K562 (cell line): ENCODE measurements at regions not wholly inside any gene's neighbourhood (a gene's known extent, or its start where the extent isn't known, plus 50 kb on each side); places are given as distances from the start of the nearest gene placed in this dataset.

ENCODE experiments used
- ATAC-seq: fragments of 200-7000 bp; cut with Tn5 transposase; 3 replicates; pipeline ENCODE4 v1.9.1; 2020; ENCODE audit warnings: moderate library complexity
- BruUV-seq: library from RNA; stranded (reverse); fragments of 400-500 nt; replicated peaks from 2 replicates; lab custom pipeline; 2021; lab: Mats Ljungman, UMichigan
- CTCF ChIA-PET: fragments of 300-600 bp; formaldehyde crosslinking; extraction: SDS; loops from one replicate; lab custom pipeline; 2021; ENCODE audit warnings: low intra/inter-chr PET ratio; lab: Yijun Ruan, JAX
- POLR2A ChIA-PET: fragments of 300-600, 350-650 bp; sonication (Branson Sonifier 250); formaldehyde crosslinking; extraction: SDS; loops from one replicate; lab custom pipeline; 2021; ENCODE audit warnings: antibody characterized with exemption, inconsistent platforms; lab: Yijun Ruan, JAX
- DNase-seq, 4 experiments: peaks; one replicate each; pipeline versions ENCODE4 v3.0.0 to v3.0.0-alpha.2; 2011 to 2018; ENCODE audit warnings: low spot score in 3 of 4, mixed read lengths in 3 of 4; ENCODE audit errors: extremely low read depth in 1 of 4
- FAIRE-seq: peaks from 2 replicates; lab custom pipeline; 2011; peaks lifted over from hg19 to GRCh38; lab: Jason Lieb, UNC
- H2AFZ ChIP-seq: 2 replicates; pipeline ENCODE4 v1.6.0; 2011; ENCODE audit warnings: low read depth, low read length, control low read depth, inconsistent platforms
- H3K27ac ChIP-seq: fragments of 200-600 bp; 3 replicates; pipeline ENCODE4 v1.8.0; 2011; ENCODE audit warnings: low read depth, mild to moderate bottlenecking, control low read depth, inconsistent platforms, low read length, moderate library complexity, mixed read lengths; ENCODE audit errors: extremely low read depth
- H3K27me3 ChIP-seq, 2 experiments: fragments of 300-600 bp in 1 of 2; 2 replicates in 1 of 2; 3 replicates in 1 of 2; pipeline versions ENCODE4 v1.6.0 to v1.8.0; 2011; ENCODE audit warnings: inconsistent platforms in 2 of 2, low read length in 2 of 2, mild to moderate bottlenecking in 1 of 2, mixed read lengths in 1 of 2, moderate library complexity in 1 of 2; ENCODE audit not compliant: control insufficient read depth in 2 of 2, insufficient read depth in 2 of 2
- H3K36me3 ChIP-seq: fragments of 300-600 bp; 3 replicates; pipeline ENCODE4 v1.8.0; 2011; ENCODE audit warnings: mild to moderate bottlenecking, low read length, inconsistent platforms; ENCODE audit not compliant: control insufficient read depth, insufficient read depth
- H3K4me1 ChIP-seq, 2 experiments: fragments of 200-600 bp in 1 of 2; replicated peaks in 1 of 2; 2 replicates in 1 of 2; 3 replicates in 1 of 2; pipeline versions ENCODE4 v1.5.1 to v1.8.0; 2011; ENCODE audit warnings: inconsistent platforms in 2 of 2, low read length in 2 of 2, mild to moderate bottlenecking in 1 of 2, mixed read lengths in 1 of 2, moderate library complexity in 1 of 2; ENCODE audit not compliant: control insufficient read depth in 2 of 2, insufficient read depth in 2 of 2
- H3K4me2 ChIP-seq: 2 replicates; pipeline ENCODE4 v1.6.1; 2011; ENCODE audit warnings: low read length, control low read depth, inconsistent platforms, mixed read lengths; ENCODE audit not compliant: insufficient read depth
- H3K4me3 ChIP-seq: fragments of 200-600 bp; sonication (generic), shearing (Covaris generic); 2 replicates; pipeline ENCODE4 v1.5.1; 2016; ENCODE audit warnings: control low read depth, inconsistent platforms
- H3K79me2 ChIP-seq: fragments of 200-600 bp; 3 replicates; pipeline ENCODE4 v1.8.0; 2011; ENCODE audit warnings: low read length, inconsistent platforms; ENCODE audit not compliant: control insufficient read depth, insufficient read depth
- H3K9ac ChIP-seq, 2 experiments: 2 replicates each; pipeline versions ENCODE4 v1.6.0 to v1.6.1; 2011; ENCODE audit warnings: low read depth in 2 of 2, low read length in 2 of 2, control low read depth in 1 of 2, inconsistent platforms in 1 of 2, mild to moderate bottlenecking in 1 of 2, mixed read lengths in 1 of 2; ENCODE audit not compliant: insufficient read depth in 1 of 2
- H3K9me1 ChIP-seq: one replicate; pipeline ENCODE4 v1.6.0; 2011; ENCODE audit warnings: inconsistent platforms, mild to moderate bottlenecking, low read length, moderate library complexity; ENCODE audit not compliant: control insufficient read depth, insufficient read depth
- H3K9me3 ChIP-seq: replicated peaks from 2 replicates; pipeline ENCODE4 v1.5.1; 2011; ENCODE audit warnings: low read depth, low read length, inconsistent platforms; ENCODE audit not compliant: control insufficient read depth, insufficient read depth
- H4K20me1 ChIP-seq: replicated peaks from 2 replicates; pipeline ENCODE4 v1.6.1; 2011; ENCODE audit warnings: low read length, inconsistent platforms, mixed read lengths; ENCODE audit not compliant: control insufficient read depth, insufficient read depth
- ELF4 ChIP-seq: fragments of 450-650 bp; formaldehyde crosslinking; IDR thresholded peaks from 2 replicates; pipeline ENCODE4 v1.4.0; 2022; ENCODE audit warnings: missing genetic modification characterization
- NFE2 ChIP-seq: IDR thresholded peaks from 2 replicates; pipeline ENCODE4 v1.6.1; 2014; ENCODE audit warnings: antibody characterized with exemption, low read depth
- SPI1 ChIP-seq: IDR thresholded peaks from 2 replicates; pipeline ENCODE4 v1.6.1; 2011; ENCODE audit warnings: low read depth, low read length, control low read depth, borderline replicate concordance
- U2AF1 ChIP-seq: fragments of 200-400 bp; formaldehyde crosslinking; optimal IDR thresholded peaks from 2 replicates; pipeline ENCODE3; 2017; ENCODE audit warnings: mild to moderate bottlenecking, low read depth, low read length, moderate library complexity
- ZBTB17 ChIP-seq: fragments of 450-650 bp; formaldehyde crosslinking; IDR thresholded peaks from 2 replicates; pipeline ENCODE4 v1.4.0; 2020; ENCODE audit warnings: mild to moderate bottlenecking
- WGBS: fragments of 100-300 bp; shearing (Covaris generic); methylation state at CpG from one replicate; pipeline ENCODE4 v1.1.6; 2016; ENCODE audit warnings: low coverage, mixed read lengths; ENCODE audit not compliant: insufficient coverage; ENCODE audit errors: missing lambda C conversion rate; 5-methylcytosine and 5-hydroxymethylcytosine counted together
- in situ Hi-C: fragments of 300-500 bp; cut with MboI; formaldehyde crosslinking; loops from 4 replicates; pipeline ENCODE4 v1.15.0; 2018; ENCODE audit warnings: inconsistent platforms, mixed read lengths
- intact Hi-C: fragments of 100-400 bp; cut with micrococcal nuclease; formaldehyde crosslinking; loops from 2 replicates; pipeline ENCODE4 v1.14.2; 2022

GRCh38 chr1:228990906-228991569, 255.8 kb downstream of the RHOU start:
- no peaks in the 10 kb centered on the region for H3K79me2 ChIP-seq
- H2AFZ ChIP-seq, result no peak overlapping the region
- TF ChIP-seq SPI1 (peak; percentile 90), NFE2 (peak; percentile 52), ZBTB17 (peak; percentile 47; the same call in 1 of the 2 replicates), ELF4 (CRISPR knock-in tag) (no peak)
- intact Hi-C loops, result no loop called here
- CTCF ChIA-PET, result no interaction called here
- in situ Hi-C loops, result no loop called here
- H4K20me1 ChIP-seq, result no peaks in the 10 kb centered on the region
- WGBS, result 1% methylated on average over 13 of the region's 13 CpGs
- H3K9me3 ChIP-seq, result no peaks in the 10 kb centered on the region
- H3K4me3 ChIP-seq, result no peak overlapping the region
- peaks cover 40 to 52% of the 10 kb centered on the region in 2 experiments for H3K27me3 ChIP-seq
- H3K36me3 ChIP-seq, result no peaks in the 10 kb centered on the region
- no peak for DNase-seq
- no peaks in the 10 kb centered on the region for H3K9me1 ChIP-seq
- H3K4me2 ChIP-seq, result no peak overlapping the region
- FAIRE-seq, result no peak
- no peak overlapping the region for H3K27ac ChIP-seq
- POLR2A ChIA-PET, result interaction anchor here (0.6 kb wide), 1 partner anchor 238 kb away, joined by 3 read pairs; no protein-coding TSS in a partner anchor
- ATAC-seq, result no peak; the same call in 2 of the 3 replicates
- peaks cover 0 to 3% of the 10 kb centered on the region in 2 experiments; a peak in 1 of 5 replicates for H3K4me1 ChIP-seq
- no peak overlapping the region for H3K9ac ChIP-seq
- BruUV-seq, result no TSS peak

GRCh38 chr1:228992044-228992443, 256.8 kb downstream of the RHOU start:
- no peaks in the 10 kb centered on the region for H3K36me3 ChIP-seq
- FAIRE-seq, result no peak
- no peak for DNase-seq
- peaks cover 0 to 3% of the 10 kb centered on the region in 2 experiments; a peak in 1 of 5 replicates for H3K4me1 ChIP-seq
- no peaks in the 10 kb centered on the region for H4K20me1 ChIP-seq
- intact Hi-C loops (no loop called here), in situ Hi-C loops (no loop called here)
- no peak overlapping the region for H3K4me3 ChIP-seq
- H3K79me2 ChIP-seq, result no peaks in the 10 kb centered on the region
- no peak overlapping the region for H3K4me2 ChIP-seq
- no peaks in the 10 kb centered on the region for H3K9me3 ChIP-seq
- H2AFZ ChIP-seq, result no peak overlapping the region
- no peak for TF ChIP-seq U2AF1
- TF ChIP-seq, all 486 proteins: peak for 0
- H3K27me3 ChIP-seq, result peaks cover 41 to 51% of the 10 kb centered on the region in 2 experiments
- no peak overlapping the region for H3K9ac ChIP-seq
- 0% methylated on average over 2 of the region's 2 CpGs for WGBS
- no peak overlapping the region for H3K27ac ChIP-seq
- H3K9me1 ChIP-seq, result no peaks in the 10 kb centered on the region
- no TSS peak for BruUV-seq
- ATAC-seq, result no peak
- CTCF ChIA-PET, result no interaction called here
- POLR2A ChIA-PET, result no interaction called here
